Common myeloid progenitor, CD34-positive (primary cell): ENCODE measurements at regions not wholly inside any gene's neighbourhood (a gene's known extent, or its start where the extent isn't known, plus 50 kb on each side); places are given as distances from the start of the nearest gene placed in this dataset.
A peak's percentile ranks its signal among the peaks of the same experiment; 100 is the strongest.

Experiments used
- CTCF ChIA-PET: fragments of 350-600 bp; sonication (Branson Sonifier 250); formaldehyde crosslinking; loops from one replicate; lab custom pipeline; 2021; ENCODE audit warnings: antibody characterized with exemption; lab: Charles Lee
- POLR2A ChIA-PET: fragments of 350-600 bp; sonication (Branson Sonifier 250); formaldehyde crosslinking; loops from one replicate; lab custom pipeline; 2021; ENCODE audit warnings: antibody characterized with exemption; lab: Charles Lee
- DNase-seq, 3 donors: peaks; one replicate each; pipeline versions ENCODE4 v3.0.0 to v3.0.0-alpha.2; 2013
- H3K27ac ChIP-seq, 2 experiments: 1 replicate in 1 of 2; 2 replicates in 1 of 2; pipeline ENCODE4 v1.7.0; 2013; ENCODE audit warnings: inconsistent platforms in 2 of 2, low read length in 2 of 2, mild to moderate bottlenecking in 2 of 2, low read depth in 1 of 2, moderate library complexity in 1 of 2; ENCODE audit not compliant: severe bottlenecking in 2 of 2, insufficient read depth in 1 of 2, poor library complexity in 1 of 2
- H3K27me3 ChIP-seq, 5 experiments: replicated peaks in 2 of 5; 1 replicate in 3 of 5; 2 replicates in 2 of 5; pipeline versions ENCODE4 v1.6.1 to v1.7.0; 2013; ENCODE audit warnings: low read length in 4 of 5, mild to moderate bottlenecking in 2 of 5, moderate library complexity in 2 of 5, inconsistent platforms in 1 of 5; ENCODE audit not compliant: insufficient read depth in 5 of 5, control insufficient read depth in 4 of 5
- H3K36me3 ChIP-seq, 4 experiments: 1 replicate in 2 of 4; 2 replicates in 2 of 4; pipeline versions ENCODE4 v1.6.1 to v1.7.0; 2013; ENCODE audit warnings: low read length in 3 of 4, control low read depth in 1 of 4, mild to moderate bottlenecking in 1 of 4; ENCODE audit not compliant: control insufficient read depth in 4 of 4, insufficient read depth in 4 of 4
- H3K4me1 ChIP-seq, 4 experiments: 1 replicate in 3 of 4; 2 replicates in 1 of 4; pipeline versions ENCODE4 v1.6.1 to v1.7.1; 2013; ENCODE audit warnings: low read length in 3 of 4, mild to moderate bottlenecking in 3 of 4, control low read depth in 1 of 4, inconsistent platforms in 1 of 4, moderate library complexity in 1 of 4; ENCODE audit not compliant: control insufficient read depth in 4 of 4, insufficient read depth in 4 of 4; ENCODE audit errors: control extremely low read depth in 1 of 4
- H3K4me3 ChIP-seq, 7 experiments: 1 replicate in 4 of 7; 2 replicates in 3 of 7; pipeline versions ENCODE4 v1.5.1 to v1.7.0; 2013; ENCODE audit warnings: mild to moderate bottlenecking in 7 of 7, low read length in 6 of 7, moderate library complexity in 6 of 7, inconsistent platforms in 2 of 7, low read depth in 2 of 7, control low read depth in 1 of 7; ENCODE audit not compliant: insufficient read depth in 4 of 7, control insufficient read depth in 1 of 7; ENCODE audit errors: extremely low read depth in 1 of 7
- H3K9me3 ChIP-seq, 5 experiments: 1 replicate in 4 of 5; 2 replicates in 1 of 5; pipeline versions ENCODE4 v1.6.1 to v1.7.1; 2013; ENCODE audit warnings: low read length in 4 of 5, mild to moderate bottlenecking in 2 of 5, inconsistent platforms in 1 of 5, low read depth in 1 of 5, moderate library complexity in 1 of 5; ENCODE audit not compliant: control insufficient read depth in 4 of 5, insufficient read depth in 2 of 5; ENCODE audit errors: control extremely low read depth in 1 of 5
- WGBS: methylation state at CpG from one replicate; pipeline ENCODE4 v1.1.5; 2013; ENCODE audit not compliant: insufficient coverage; 5-methylcytosine and 5-hydroxymethylcytosine counted together

GRCh38 chr1:192263436-192263835 lies 53.4 kb upstream of the RGS21 start:
- Histone ChIP-seq H3K27me3 (no peaks in the 10 kb centered on the region), H3K27ac (no peak overlapping the region), H3K36me3 (no peaks in the 10 kb centered on the region), H3K9me3 (no peaks in the 10 kb centered on the region), H3K4me1 (peaks cover 0 to 8% (median 4%) of the 10 kb centered on the region in 4 experiments), H3K4me3 (no peak overlapping the region)
- ChIA-PET POLR2A (no interaction called here), CTCF (no interaction called here)
- 92% methylated on average over 2 of the region's 2 CpGs for WGBS
- peak in 1 of 3 donors; percentile 28 for DNase-seq

DNA sequence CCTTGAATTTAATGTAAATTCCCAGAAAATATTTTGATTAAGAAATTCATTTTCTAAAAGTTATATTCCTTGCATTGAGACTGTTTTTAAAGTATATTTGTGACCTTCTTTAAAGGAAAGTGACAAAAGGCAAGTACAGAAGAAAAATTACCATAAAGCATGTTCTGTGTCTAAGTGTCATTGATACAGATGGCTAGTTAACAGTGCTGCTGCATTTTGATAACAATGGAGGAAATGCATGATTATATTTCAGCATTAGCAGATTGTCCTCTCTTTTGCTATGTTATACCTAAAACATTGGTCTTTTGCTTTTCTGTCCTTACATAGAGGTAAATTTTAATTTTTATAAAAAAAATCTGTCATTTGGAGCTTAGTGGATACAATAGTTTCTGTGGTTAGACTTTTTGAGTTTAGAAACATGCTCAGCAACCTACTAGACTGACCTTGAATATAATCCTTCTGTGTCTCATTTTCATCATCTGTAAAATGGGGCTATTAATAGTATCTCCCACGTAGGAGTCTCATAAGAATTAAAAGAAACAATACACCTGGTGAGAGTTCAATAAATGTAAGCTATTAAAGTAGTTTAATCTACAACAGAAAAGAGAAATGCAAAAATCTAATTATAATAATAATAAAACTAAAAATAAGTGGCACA lies 51.1 kb upstream of the RGS21 start:
- Histone ChIP-seq H3K4me3 (no peak overlapping the region), H3K27ac (no peak overlapping the region), H3K9me3 (no peaks in the 10 kb centered on the region), H3K27me3 (no peaks in the 10 kb centered on the region), H3K36me3 (no peaks in the 10 kb centered on the region), H3K4me1 (peaks cover 0 to 8% (median 4%) of the 10 kb centered on the region in 4 experiments)
- CTCF ChIA-PET: interaction anchor here (0.9 kb wide), 1 partner anchor 9 kb away, joined by 3 read pairs; no protein-coding TSS in a partner anchor
- no CpG with 5 or more reads among the region's 1 CpG for WGBS
- DNase-seq: peak in 2 of 3 donors; percentile 20 to 56
- POLR2A ChIA-PET: no interaction called here

- CTCF ChIA-PET: interaction anchor here (0.6 kb wide), 1 partner anchor 111 kb away, joined by 3 read pairs; no protein-coding TSS in a partner anchor
- WGBS: 67% methylated on average over 2 of the region's 3 CpGs
- DNase-seq: no peak
Observed at GRCh38 chr1:192266645-192267044, 50.1 kb upstream of the RGS21 start.

More at GRCh38 chr1:192266645-192267044, 50.1 kb upstream of the RGS21 start:
- POLR2A ChIA-PET: no interaction called here
- Histone ChIP-seq H3K36me3 (no peaks in the 10 kb centered on the region), H3K4me1 (peaks cover 0 to 8% (median 4%) of the 10 kb centered on the region in 4 experiments), H3K27ac (no peak overlapping the region), H3K9me3 (no peaks in the 10 kb centered on the region), H3K27me3 (no peaks in the 10 kb centered on the region), H3K4me3 (no peak overlapping the region)
